SK-N-SH treated with all-trans-retinoic acid at 6 μM for 48 hours (cell line): ENCODE measurements at regions not wholly inside any gene's neighbourhood (a gene's known extent, or its start where the extent isn't known, plus 50 kb on each side); places are given as distances from the start of the nearest gene placed in this dataset.

Source experiments
- ATAC-seq: fragments of 200-7000 bp; cut with Tn5 transposase; 3 replicates; pipeline ENCODE4 v1.9.1; 2020; ENCODE audit warnings: mild to moderate bottlenecking, moderate library complexity
- ARNTL ChIP-seq: fragments of 450-650 bp; formaldehyde crosslinking; IDR thresholded peaks from 2 replicates; pipeline ENCODE4 v1.5.0; 2020; ENCODE audit warnings: low read depth, mild to moderate bottlenecking, moderate library complexity, borderline replicate concordance
- CREB5 ChIP-seq: fragments of 250-450 bp; sonication (Bioruptor Pico); IDR thresholded peaks from 2 replicates; pipeline ENCODE4 v1.5.1; 2020; ENCODE audit warnings: low read depth, mild to moderate bottlenecking, moderate library complexity
- CSDC2 ChIP-seq: fragments of 250-450 bp; sonication (Bioruptor Pico); IDR thresholded peaks from 2 replicates; pipeline ENCODE4 v1.5.0; 2020; ENCODE audit warnings: mild to moderate bottlenecking, moderate library complexity
- CSRNP3 ChIP-seq: fragments of 250-450 bp; sonication (Bioruptor Pico); IDR thresholded peaks from 2 replicates; pipeline ENCODE4 v1.5.1; 2021; ENCODE audit warnings: mild to moderate bottlenecking, moderate library complexity
- ESRRG ChIP-seq: fragments of 250-450 bp; sonication (Bioruptor Pico); IDR thresholded peaks from 2 replicates; pipeline ENCODE4 v1.6.1; 2021; ENCODE audit warnings: mild to moderate bottlenecking
- ISL1 ChIP-seq: fragments of 250-450 bp; sonication (Bioruptor Pico); IDR thresholded peaks from 2 replicates; pipeline ENCODE4 v2.1.2; 2022; ENCODE audit warnings: mild to moderate bottlenecking, moderate library complexity
- OSR1 ChIP-seq: fragments of 250-450 bp; sonication (Bioruptor Pico); IDR thresholded peaks from 2 replicates; pipeline ENCODE4 v1.8.0; 2022; ENCODE audit warnings: moderate library complexity, mild to moderate bottlenecking, inconsistent platforms
- PATZ1 ChIP-seq: fragments of 250-450 bp; sonication (Bioruptor Pico); IDR thresholded peaks from 2 replicates; pipeline ENCODE4 v1.8.0; 2020; ENCODE audit warnings: mild to moderate bottlenecking, moderate library complexity, borderline replicate concordance
- PPARA ChIP-seq: fragments of 250-450 bp; sonication (Bioruptor Pico); IDR thresholded peaks from 2 replicates; pipeline ENCODE4 v1.5.0; 2020; ENCODE audit warnings: mild to moderate bottlenecking, borderline replicate concordance
- RARB ChIP-seq: fragments of 250-450 bp; sonication (Bioruptor Pico); IDR thresholded peaks from 2 replicates; pipeline ENCODE4 v1.8.0; 2021; ENCODE audit warnings: mild to moderate bottlenecking, moderate library complexity
- SNAI2 ChIP-seq: fragments of 250-450 bp; sonication (Bioruptor Pico); IDR thresholded peaks from 2 replicates; pipeline ENCODE4 v1.5.0; 2020; ENCODE audit warnings: mild to moderate bottlenecking, moderate library complexity
- TCF4 ChIP-seq: fragments of 250-450 bp; sonication (Bioruptor Pico); IDR thresholded peaks from 2 replicates; pipeline ENCODE4 v1.8.0; 2021; ENCODE audit warnings: mild to moderate bottlenecking, moderate library complexity, borderline replicate concordance
- TOX ChIP-seq: fragments of 250-450 bp; sonication (Bioruptor Pico); IDR thresholded peaks from 2 replicates; pipeline ENCODE4 v1.8.0; 2021; ENCODE audit warnings: mild to moderate bottlenecking, moderate library complexity, borderline replicate concordance
- TSHZ2 ChIP-seq: fragments of 250-450 bp; sonication (Bioruptor Pico); IDR thresholded peaks from 2 replicates; pipeline ENCODE4 v1.5.0; 2020; ENCODE audit warnings: mild to moderate bottlenecking, moderate library complexity
- ZC3H10 ChIP-seq: fragments of 250-450 bp; sonication (Bioruptor Pico); IDR thresholded peaks from 2 replicates; pipeline ENCODE4 v1.5.1; 2021; ENCODE audit warnings: mild to moderate bottlenecking, moderate library complexity
- ZFP3 ChIP-seq: fragments of 250-450 bp; sonication (Bioruptor Pico); IDR thresholded peaks from 2 replicates; pipeline ENCODE4 v1.5.0; 2020; ENCODE audit warnings: mild to moderate bottlenecking, moderate library complexity
- ZFP30 ChIP-seq: fragments of 450-650 bp; formaldehyde crosslinking; IDR thresholded peaks from 2 replicates; pipeline ENCODE4 v1.5.0; 2022; ENCODE audit warnings: mild to moderate bottlenecking, moderate library complexity
- ZNF565 ChIP-seq: fragments of 450-650 bp; formaldehyde crosslinking; conservative IDR thresholded peaks from 2 replicates; pipeline ENCODE4 v1.5.0; 2020; ENCODE audit warnings: low read depth, mild to moderate bottlenecking, moderate library complexity
- ZNF70 ChIP-seq: fragments of 450-650 bp; formaldehyde crosslinking; IDR thresholded peaks from 2 replicates; pipeline ENCODE4 v1.5.0; 2020; ENCODE audit warnings: mild to moderate bottlenecking, moderate library complexity
- ZNF8 ChIP-seq: fragments of 450-650 bp; formaldehyde crosslinking; IDR thresholded peaks from 2 replicates; pipeline ENCODE4 v1.5.0; 2020; ENCODE audit warnings: mild to moderate bottlenecking, moderate library complexity

GRCh38 chr18:66757946-66758345 lies 154.1 kb upstream of the CDH19 start (continued):
- TF ChIP-seq PATZ1: no peak

- no peak for TF ChIP-seq SNAI2 (CRISPR knock-in tag)
- no peak for TF ChIP-seq ZFP30 (CRISPR knock-in tag)
- no peak for TF ChIP-seq ZNF70
- no peak for TF ChIP-seq ZNF8
- TF ChIP-seq RARB (CRISPR knock-in tag): no peak
- no peak for TF ChIP-seq OSR1
- no peak for TF ChIP-seq TOX (CRISPR knock-in tag)
- no peak for TF ChIP-seq PPARA (CRISPR knock-in tag)
- TF ChIP-seq CSRNP3: no peak
- TF ChIP-seq TSHZ2 (CRISPR knock-in tag): no peak
- TF ChIP-seq CSDC2 (CRISPR knock-in tag): no peak
- no peak for TF ChIP-seq PATZ1
- TF ChIP-seq TCF4: no peak
- no peak for TF ChIP-seq ZNF565
- no peak for TF ChIP-seq ESRRG (CRISPR knock-in tag)
- no peak for TF ChIP-seq ISL1 (CRISPR knock-in tag)
- no peak for TF ChIP-seq CREB5 (CRISPR knock-in tag)
- TF ChIP-seq ZC3H10: no peak
- TF ChIP-seq, all 23 proteins: peak for 0
- ATAC-seq: no peak
Observed at GRCh38 chr18:66754335-66754734, 150.4 kb upstream of the CDH19 start.

GRCh38 chr18:66752733-66753132 lies 148.8 kb upstream of the CDH19 start:
- ATAC-seq: no peak
- no peak for TF ChIP-seq ZNF8
- TF ChIP-seq TOX (CRISPR knock-in tag): no peak
- no peak for TF ChIP-seq ZFP3 (CRISPR knock-in tag)
- no peak for TF ChIP-seq CREB5 (CRISPR knock-in tag)
- TF ChIP-seq PATZ1: no peak
- TF ChIP-seq ESRRG (CRISPR knock-in tag): no peak
- TF ChIP-seq SNAI2 (CRISPR knock-in tag): no peak
- no peak for TF ChIP-seq TCF4
- TF ChIP-seq ARNTL (CRISPR knock-in tag): no peak
- TF ChIP-seq PPARA (CRISPR knock-in tag): no peak
- TF ChIP-seq TSHZ2 (CRISPR knock-in tag): no peak
- no peak for TF ChIP-seq CSDC2 (CRISPR knock-in tag)
- no peak for TF ChIP-seq ZFP30 (CRISPR knock-in tag)
